Psoas muscle (tissue), 7 donors: ENCODE measurements at regions not wholly inside any gene's neighbourhood (a gene's known extent, or its start where the extent isn't known, plus 50 kb on each side); places are given as distances from the start of the nearest gene placed in this dataset.

Source experiments
- ATAC-seq, 4 donors: fragments of 200-7000 bp; cut with Tn5 transposase; one replicate each; pipeline ENCODE4 v1.9.1; 2020; ENCODE audit warnings: moderate library complexity in 3 of 4, mild to moderate bottlenecking in 2 of 4
- DNase-seq, 2 donors: peaks; one replicate each; pipeline ENCODE4 v3.0.0-alpha.2; 2020
- H3K27ac ChIP-seq: fragments of 200-600 bp; one replicate; pipeline ENCODE4 v1.8.0; 2022
- H3K27me3 ChIP-seq, 3 donors: fragments of 200-600 bp in 1 of 3; one replicate each; pipeline versions ENCODE4 v1.6.1 to v1.8.0; 2013 to 2022; ENCODE audit warnings: low read length in 2 of 3, mild to moderate bottlenecking in 2 of 3, moderate library complexity in 1 of 3; ENCODE audit not compliant: insufficient read depth in 3 of 3
- H3K36me3 ChIP-seq, 2 donors: fragments of 200-600 bp in 1 of 2; one replicate each; pipeline versions ENCODE4 v1.6.1 to v1.8.0; 2013 to 2022; ENCODE audit warnings: low read depth in 1 of 2, mild to moderate bottlenecking in 1 of 2, moderate library complexity in 1 of 2; ENCODE audit not compliant: insufficient read depth in 1 of 2
- H3K4me1 ChIP-seq: fragments of 200-600 bp; one replicate; pipeline ENCODE4 v1.8.0; 2022
- H3K4me3 ChIP-seq: fragments of 200-600 bp; one replicate; pipeline ENCODE4 v1.8.0; 2022; ENCODE audit warnings: mild to moderate bottlenecking
- H3K9me3 ChIP-seq: fragments of 200-600 bp; one replicate; pipeline ENCODE4 v1.8.0; 2022
- CTCF ChIP-seq: fragments of 200-600 bp; IDR thresholded peaks from one replicate; pipeline ENCODE4 v1.8.0; 2022; ENCODE audit warnings: antibody characterized with exemption
- WGBS, 3 donors: extraction: QIAGEN DNeasy Blood & Tissue Kit; methylation state at CpG; one replicate each; pipeline versions ENCODE4 v1.1.6 to v1.1.7; 2013; 5-methylcytosine and 5-hydroxymethylcytosine counted together
- intact Hi-C, 2 donors: fragments of 100-400 bp; cut with DNase I; formaldehyde crosslinking; loops; one replicate each; pipeline versions ENCODE4 v1.11.0 to v1.14.2; 2022
- donor health status: healthy with polysubstance abuse.
- donor health status: DM: no; HTN: no; CAD: no; lungs with moderate emphysema.
- donor health status: Bipolar disorder and iron deficiency.
- donor health status: healthy.
- donor health status: DM: yes; HTN: yes; CAD: no.
- donor health status: DM: no; HTN: no; CAD: no.
- donor health status: DM: yes; HTN: yes; CAD: no.

- Histone ChIP-seq H3K4me1 (no peaks in the 10 kb centered on the region), H3K4me3 (no peak overlapping the region), H3K27me3 (no peaks in the 10 kb centered on the region), H3K27ac (no peak overlapping the region), H3K9me3 (no peaks in the 10 kb centered on the region), H3K36me3 (no peaks in the 10 kb centered on the region)
- no peak for DNase-seq
- intact Hi-C loops = no loop called here
- ATAC-seq = no peak
- no peak for TF ChIP-seq CTCF
These were observed 237.2 kb upstream of the BMP2 start for GRCh38 chr20:6530254-6530653.

GRCh38 chr20:6525447-6526303 lies 241.8 kb upstream of the BMP2 start:
- DNase-seq (no peak), ATAC-seq (no peak)
- H3K36me3 ChIP-seq = no peaks in the 10 kb centered on the region
- H3K9me3 ChIP-seq = no peaks in the 10 kb centered on the region
- 69 to 78% (median 76%) methylated on average over 6 of the region's 6 CpGs for WGBS, 3 donors
- intact Hi-C loops = no loop called here
- no peak overlapping the region for H3K27ac ChIP-seq
- no peak overlapping the region for H3K4me3 ChIP-seq
- H3K27me3 ChIP-seq = no peaks in the 10 kb centered on the region
- no peak for TF ChIP-seq CTCF
- no peaks in the 10 kb centered on the region for H3K4me1 ChIP-seq

GRCh38 chr20:6524305-6524704 lies 243.2 kb upstream of the BMP2 start:
- no peak for ATAC-seq
- no peak overlapping the region for H3K4me3 ChIP-seq
- no peaks in the 10 kb centered on the region for H3K36me3 ChIP-seq
- no peaks in the 10 kb centered on the region for H3K4me1 ChIP-seq
- no peaks in the 10 kb centered on the region for H3K9me3 ChIP-seq
- TF ChIP-seq CTCF = no peak
- intact Hi-C loops = no loop called here
- WGBS, 3 donors = 87 to 88% (median 87%) methylated on average over 3 of the region's 3 CpGs
- no peak for DNase-seq
- no peaks in the 10 kb centered on the region for H3K27me3 ChIP-seq
- no peak overlapping the region for H3K27ac ChIP-seq

GRCh38 chr20:6519556-6519955 lies 247.9 kb upstream of the BMP2 start:
- Histone ChIP-seq H3K36me3 (no peaks in the 10 kb centered on the region), H3K9me3 (no peaks in the 10 kb centered on the region), H3K4me3 (no peak overlapping the region), H3K27ac (no peak overlapping the region), H3K4me1 (no peaks in the 10 kb centered on the region), H3K27me3 (no peaks in the 10 kb centered on the region)
- TF ChIP-seq CTCF = no peak
- no peak for DNase-seq
- intact Hi-C loops = no loop called here
- no peak for ATAC-seq
- WGBS, 3 donors = 31 to 42% (median 39%) methylated on average over 1 of the region's 1 CpG

GRCh38 chr20:6515261-6515660 lies 252.2 kb upstream of the BMP2 start:
- no peaks in the 10 kb centered on the region for H3K36me3 ChIP-seq
- DNase-seq = no peak
- no peak overlapping the region for H3K27ac ChIP-seq
- H3K9me3 ChIP-seq = no peaks in the 10 kb centered on the region
- no peak for ATAC-seq
- no peak overlapping the region for H3K4me3 ChIP-seq
- no peaks in the 10 kb centered on the region for H3K27me3 ChIP-seq
- intact Hi-C loops = no loop called here
- no peak for TF ChIP-seq CTCF
- WGBS, 3 donors = 6 to 31% (median 26%) methylated on average over 1 of the region's 1 CpG
- no peaks in the 10 kb centered on the region for H3K4me1 ChIP-seq
